Tibial nerve (tissue), 4 donors: ENCODE measurements at regions not wholly inside any gene's neighbourhood (a gene's known extent, or its start where the extent isn't known, plus 50 kb on each side); places are given as distances from the start of the nearest gene placed in this dataset.

Experiments used
- DNase-seq, 2 donors: peaks; one replicate each; pipeline ENCODE4 v3.0.0-alpha.2; 2019; ENCODE audit warnings: low spot score in 2 of 2
- H3K27ac ChIP-seq, 4 donors: fragments of 200-600 bp; sonication (generic) in 3 of 4; one replicate each; pipeline ENCODE4 v1.5.1; 2017 to 2019; ENCODE audit warnings: mild to moderate bottlenecking in 1 of 4
- H3K27me3 ChIP-seq, 2 donors: fragments of 200-600 bp; sonication (generic) in 1 of 2; one replicate each; pipeline versions ENCODE4 v1.5.1 to v1.6.0; 2017 to 2019
- H3K36me3 ChIP-seq, 3 donors: fragments of 200-600 bp; sonication (generic); one replicate each; pipeline ENCODE4 v1.5.1; 2018 to 2019
- H3K4me1 ChIP-seq, 4 donors: fragments of 200-600 bp; sonication (generic) in 3 of 4; one replicate each; pipeline ENCODE4 v1.5.1; 2017 to 2019
- H3K4me3 ChIP-seq, 4 donors: fragments of 200-600 bp; sonication (generic) in 3 of 4; one replicate each; pipeline ENCODE4 v1.5.1; 2017 to 2019; ENCODE audit warnings: mild to moderate bottlenecking in 1 of 4, moderate library complexity in 1 of 4
- H3K9me3 ChIP-seq, 4 donors: fragments of 200-600 bp; sonication (generic) in 3 of 4; one replicate each; pipeline ENCODE4 v1.5.1; 2017 to 2019
- CTCF ChIP-seq, 5 experiments: fragments of 200-600 bp in 3 of 5; fragments of 450-650 bp in 2 of 5; sonication (generic) in 3 of 5; IDR thresholded peaks; one replicate each; pipeline ENCODE4 v1.5.1; 2016 to 2019; ENCODE audit warnings: antibody characterized with exemption in 5 of 5, mild to moderate bottlenecking in 3 of 5, moderate library complexity in 2 of 5
- EP300 ChIP-seq, 2 donors: sonication (generic); formaldehyde crosslinking; IDR thresholded peaks; one replicate each; pipeline ENCODE4 v1.6.1; 2017; ENCODE audit warnings: antibody characterized with exemption in 2 of 2, mild to moderate bottlenecking in 1 of 2
- POLR2A ChIP-seq, 2 donors: fragments of 450-650 bp; IDR thresholded peaks; one replicate each; pipeline ENCODE4 v1.6.1; 2017; ENCODE audit warnings: antibody characterized with exemption in 2 of 2, mild to moderate bottlenecking in 2 of 2, moderate library complexity in 2 of 2
- WGBS, 2 donors: methylation state at CpG; one replicate each; pipeline ENCODE4 v1.1.5; 2018; 5-methylcytosine and 5-hydroxymethylcytosine counted together

DNA sequence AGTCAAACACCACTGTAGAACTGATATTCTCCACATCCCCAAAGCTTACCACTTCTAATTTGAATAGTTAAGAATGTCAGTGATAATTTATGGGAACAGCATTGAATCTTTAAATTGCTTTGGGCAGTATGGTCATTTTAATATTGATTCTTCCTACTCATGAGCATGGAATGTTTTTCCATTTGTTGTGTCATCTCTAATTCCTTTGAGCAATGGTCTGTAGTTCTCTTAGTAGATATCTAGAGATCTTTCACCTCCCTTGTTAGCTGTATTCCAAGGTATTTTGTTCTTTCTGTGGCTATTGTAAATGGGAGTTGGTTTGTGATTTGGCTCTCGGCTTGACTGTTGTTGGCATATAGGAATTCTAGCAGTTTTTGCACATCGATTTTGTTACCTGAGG lies 1341.8 kb upstream of the CDH9 start:
- no peaks in the 10 kb centered on the region for H3K27me3 ChIP-seq
- WGBS, 2 donors = 92 to 94% methylated on average over 2 of the region's 2 CpGs

DNA sequence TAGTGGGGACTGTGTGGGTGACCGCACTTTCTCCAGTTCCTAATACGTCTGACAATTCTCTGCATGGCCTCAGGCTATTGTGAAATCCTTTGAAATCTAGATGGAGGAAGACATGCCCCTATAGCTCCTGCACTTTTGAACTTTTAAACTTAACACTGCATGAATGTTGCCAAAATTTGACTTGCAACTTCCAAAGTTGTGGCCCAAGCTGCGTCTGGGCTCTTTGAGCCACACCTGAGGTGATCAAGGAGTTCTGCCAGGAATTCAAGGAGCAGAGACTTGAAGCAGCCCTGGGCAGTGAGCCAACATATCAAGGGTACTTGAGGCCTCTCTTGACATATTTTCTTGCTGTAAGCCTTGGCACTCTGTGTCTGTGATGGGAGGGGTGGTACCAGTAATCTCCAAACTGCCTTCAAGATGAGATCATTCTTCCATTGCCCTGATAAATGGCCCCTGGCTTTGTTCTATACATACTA lies 1336.1 kb upstream of the CDH9 start:
- Histone ChIP-seq H3K4me3 (no peak overlapping the region), H3K9me3 (peaks cover 0 to 7% (median 0%) of the 10 kb centered on the region in 4 donors), H3K36me3 (no peaks in the 10 kb centered on the region), H3K27ac (no peak overlapping the region), H3K27me3 (no peaks in the 10 kb centered on the region), H3K4me1 (no peaks in the 10 kb centered on the region)
- TF ChIP-seq CTCF (IDR thresholded peaks at IDR 0.05) (no peak), EP300 (IDR thresholded peaks at IDR 0.05) (no peak), POLR2A (IDR thresholded peaks at IDR 0.05) (no peak)
- 72 to 77% methylated on average over 3 of the region's 3 CpGs for WGBS, 2 donors
- no peak for DNase-seq

More for the DNA sequence above, 1341.8 kb upstream of the CDH9 start:
- Histone ChIP-seq H3K27ac (no peak overlapping the region), H3K36me3 (no peaks in the 10 kb centered on the region), H3K9me3 (peaks cover 0 to 9% (median 0%) of the 10 kb centered on the region in 4 donors), H3K4me3 (no peak overlapping the region), H3K4me1 (no peaks in the 10 kb centered on the region)
- DNase-seq = no peak
- TF ChIP-seq EP300 (IDR thresholded peaks at IDR 0.05) (no peak), CTCF (IDR thresholded peaks at IDR 0.05) (no peak), POLR2A (IDR thresholded peaks at IDR 0.05) (no peak)

DNA sequence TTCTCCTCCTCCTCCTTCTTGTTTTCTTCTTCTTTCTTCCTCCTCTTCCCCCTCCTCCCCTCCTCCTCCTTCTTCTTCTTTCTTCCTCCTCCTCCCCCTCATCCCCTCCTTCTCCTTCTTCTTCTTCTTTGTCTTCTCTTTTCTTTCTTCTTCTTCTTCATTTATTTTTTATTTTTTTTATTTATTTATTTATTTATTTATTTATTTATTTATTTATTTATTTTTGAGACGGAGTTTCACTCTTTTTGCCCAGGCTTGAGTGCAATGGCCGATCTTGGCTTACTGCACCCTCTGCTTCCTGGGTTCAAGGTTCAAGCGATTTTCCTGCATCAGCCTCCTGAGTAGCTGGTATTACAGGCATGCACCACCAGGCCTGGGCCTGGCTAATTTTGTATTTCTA lies 1332.5 kb upstream of the CDH9 start:
- TF ChIP-seq POLR2A (IDR thresholded peaks at IDR 0.05) (no peak), EP300 (IDR thresholded peaks at IDR 0.05) (no peak), CTCF (IDR thresholded peaks at IDR 0.05) (no peak)
- Histone ChIP-seq H3K36me3 (no peaks in the 10 kb centered on the region), H3K4me1 (no peaks in the 10 kb centered on the region), H3K27me3 (no peaks in the 10 kb centered on the region), H3K4me3 (no peak overlapping the region), H3K9me3 (no peaks in the 10 kb centered on the region), H3K27ac (no peak overlapping the region)
- no peak for DNase-seq
- 80 to 96% methylated on average over 3 of the region's 3 CpGs for WGBS, 2 donors

DNA sequence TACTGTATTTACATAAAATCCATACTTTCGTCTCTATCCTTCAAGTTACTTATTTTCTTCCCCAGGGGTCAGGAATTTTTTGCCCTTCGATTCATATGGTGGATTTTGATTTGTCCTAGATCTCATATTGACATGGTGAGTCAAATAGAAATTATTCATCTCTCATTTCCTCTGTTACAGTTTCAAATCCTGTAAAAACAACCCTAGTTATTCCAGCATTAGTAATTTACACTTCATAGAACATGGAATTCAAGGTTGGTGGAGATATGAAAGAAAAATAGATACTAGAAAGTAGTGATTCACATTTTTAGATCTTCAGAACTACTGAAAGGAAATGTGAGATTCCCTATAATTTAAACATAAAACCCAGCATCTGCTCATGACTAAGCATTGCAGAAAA lies 1331.0 kb upstream of the CDH9 start:
- no peaks in the 10 kb centered on the region for H3K4me1 ChIP-seq
- no peak for DNase-seq
- H3K36me3 ChIP-seq = no peaks in the 10 kb centered on the region
- TF ChIP-seq CTCF (IDR thresholded peaks at IDR 0.05) (no peak), POLR2A (IDR thresholded peaks at IDR 0.05) (no peak), EP300 (IDR thresholded peaks at IDR 0.05) (no peak)
- H3K27ac ChIP-seq = no peak overlapping the region
- WGBS, 2 donors = 82% methylated on average over 2 of the region's 2 CpGs
- no peak overlapping the region for H3K4me3 ChIP-seq
- H3K27me3 ChIP-seq = no peaks in the 10 kb centered on the region
- H3K9me3 ChIP-seq = no peaks in the 10 kb centered on the region

DNA sequence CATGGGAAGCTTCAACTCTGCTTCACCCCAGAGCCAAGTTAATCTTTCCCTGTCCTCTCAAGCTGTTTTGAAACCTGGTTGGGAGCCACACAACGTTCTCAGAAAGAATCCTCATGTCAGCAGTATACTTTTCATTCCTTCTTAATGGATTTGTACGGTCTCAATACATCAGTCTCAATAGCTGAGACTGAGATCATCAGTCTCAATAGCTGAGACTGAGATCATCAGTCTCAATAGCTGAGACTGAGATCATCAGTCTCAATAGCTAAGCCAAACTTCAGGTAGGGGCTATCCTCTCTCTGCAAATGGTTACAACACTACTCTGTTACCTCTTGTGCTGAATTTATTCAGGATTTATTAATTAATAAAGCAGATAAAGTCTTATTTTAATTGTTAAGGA lies 1317.4 kb upstream of the CDH9 start:
- Histone ChIP-seq H3K27me3 (no peaks in the 10 kb centered on the region), H3K4me1 (no peaks in the 10 kb centered on the region), H3K27ac (no peak overlapping the region), H3K4me3 (no peak overlapping the region), H3K36me3 (no peaks in the 10 kb centered on the region), H3K9me3 (peaks cover 0 to 9% (median 3%) of the 10 kb centered on the region in 4 donors)
- WGBS, 2 donors = 16 to 33% methylated on average over 2 of the region's 2 CpGs
- DNase-seq = no peak
- TF ChIP-seq EP300 (IDR thresholded peaks at IDR 0.05) (no peak), CTCF (IDR thresholded peaks at IDR 0.05) (no peak), POLR2A (IDR thresholded peaks at IDR 0.05) (no peak)
